DLD1 (cell line): ENCODE measurements at regions not wholly inside any gene's neighbourhood (a gene's known extent, or its start where the extent isn't known, plus 50 kb on each side); places are given as distances from the start of the nearest gene placed in this dataset.
"Not testable (repeated sequence)": the region's sequence is repeated elsewhere in the genome, so short reads cannot be mapped to it uniquely, and the experiment has no call there.

Source experiments
- in situ Hi-C: cut with HindIII; loops from 2 replicates; pipeline ENCODE4 v1.10.0; 2017; ENCODE audit warnings: low sequenced_read_pairs

DNA sequence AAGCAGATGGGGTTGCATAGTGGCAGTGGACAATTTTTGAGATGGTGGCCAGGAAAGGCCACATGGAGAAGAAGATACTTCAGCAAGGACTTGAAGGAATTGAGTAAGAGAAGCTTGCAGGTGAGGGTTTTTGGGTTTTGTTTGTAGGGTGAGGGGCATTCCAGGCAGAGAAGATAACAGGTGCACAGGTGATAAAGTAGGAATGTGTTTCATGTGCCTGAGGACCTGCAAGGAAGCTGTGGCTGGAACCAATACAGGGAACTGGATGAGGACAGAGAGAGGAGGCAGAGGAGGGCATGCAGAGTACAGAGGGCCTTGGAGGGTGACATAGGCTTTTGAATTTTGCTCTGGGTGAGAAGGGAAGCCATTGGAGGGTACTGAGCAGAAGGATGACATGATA, 314.5 kb downstream of the KLF12 start:
- in situ Hi-C loops, result no loop called here

DNA sequence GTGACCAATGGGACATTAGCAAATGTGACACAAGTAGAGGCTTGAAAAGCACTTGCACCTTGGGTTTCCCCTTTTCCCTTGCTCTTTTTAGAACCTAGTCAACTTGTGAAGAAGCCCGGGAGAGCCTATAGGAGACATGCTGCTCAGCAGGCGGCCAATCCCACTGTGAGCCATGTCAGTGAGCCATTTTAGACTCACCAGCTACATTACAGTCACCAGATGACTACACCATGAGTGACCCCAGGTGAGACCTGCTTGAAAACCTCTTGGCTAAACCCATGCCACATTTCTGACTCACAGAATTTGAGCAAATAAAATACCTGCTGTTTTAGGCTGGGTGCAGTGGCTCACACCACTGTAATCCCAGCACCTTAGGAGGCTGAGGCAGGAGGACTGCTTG, 317.5 kb downstream of the KLF12 start:
- in situ Hi-C loops, result no loop called here

DNA sequence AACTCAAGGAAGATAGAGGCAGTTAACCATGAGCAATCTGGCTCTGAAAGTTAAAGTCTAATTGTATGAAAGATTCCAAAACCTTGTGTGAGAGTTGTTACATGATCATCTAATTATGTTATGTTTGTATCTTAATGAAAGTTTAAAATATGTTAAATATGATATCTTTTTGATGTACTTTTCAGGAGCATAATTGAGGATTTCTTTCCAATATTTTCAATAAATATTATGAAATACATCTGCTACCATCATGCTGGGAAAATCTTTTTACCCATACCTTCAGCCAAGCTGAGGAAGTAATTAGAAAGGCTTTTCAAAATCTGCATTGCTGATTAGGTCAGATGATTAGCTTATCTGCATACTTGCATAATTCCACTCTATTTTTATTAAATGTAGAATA, 318.4 kb downstream of the KLF12 start:
- in situ Hi-C loops, result no loop called here

DNA sequence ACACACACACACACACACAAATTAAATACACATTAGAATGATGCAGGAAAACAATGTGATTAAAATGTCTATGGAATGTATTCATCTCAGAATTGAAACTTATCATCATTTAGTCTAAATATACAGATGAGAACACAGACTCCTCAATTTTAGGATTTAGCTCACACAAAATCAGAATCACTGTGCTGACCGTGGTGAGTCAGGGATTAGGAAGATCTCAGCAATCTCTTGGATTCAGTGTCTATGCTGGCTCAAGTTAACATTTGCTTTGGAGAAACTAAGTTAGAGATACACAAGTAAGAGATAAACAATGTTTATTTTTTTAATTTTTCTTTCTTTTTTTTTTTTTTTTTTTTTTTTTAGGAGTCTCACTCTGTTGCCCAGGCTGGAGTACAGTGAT, 323.6 kb downstream of the KLF12 start:
- in situ Hi-C loops, result no loop called here

DNA sequence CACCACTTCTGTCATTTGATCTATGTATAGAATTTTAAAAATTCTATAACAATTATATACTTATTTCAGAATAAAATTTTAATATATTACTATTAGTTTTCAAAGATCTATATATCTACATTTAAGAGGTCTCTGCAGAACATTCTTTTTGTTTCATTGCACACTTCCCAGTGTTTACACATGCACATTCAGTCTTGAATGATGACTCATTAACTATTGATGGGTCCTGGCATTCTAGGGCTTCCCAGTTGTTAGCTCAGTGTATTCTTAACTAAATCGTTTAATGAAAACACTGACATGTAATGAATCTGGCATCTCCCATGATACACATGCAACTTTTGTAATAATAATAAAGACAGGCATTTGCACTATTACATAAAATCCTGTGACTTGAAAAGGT, 324.6 kb downstream of the KLF12 start:
- in situ Hi-C loops, result no loop called here

DNA sequence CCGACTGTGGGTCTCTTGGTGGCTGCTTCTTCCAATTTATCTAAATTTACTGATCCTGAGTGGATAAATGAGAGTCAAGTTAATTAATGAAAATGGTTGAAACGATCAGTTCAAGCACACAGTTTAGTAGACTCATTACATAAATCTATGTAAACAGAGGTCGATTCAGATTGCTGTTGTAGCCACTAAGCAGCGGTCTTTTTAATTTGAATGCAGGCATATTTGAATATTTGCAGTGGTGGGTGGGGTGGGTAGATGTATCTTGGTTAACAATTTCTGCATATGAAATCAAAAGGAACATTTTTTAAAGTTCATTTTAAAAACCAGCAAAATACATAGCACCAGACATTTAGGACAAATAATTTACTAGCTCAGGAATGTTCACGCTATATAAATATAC, 325.9 kb downstream of the KLF12 start:
- in situ Hi-C loops, result no loop called here

DNA sequence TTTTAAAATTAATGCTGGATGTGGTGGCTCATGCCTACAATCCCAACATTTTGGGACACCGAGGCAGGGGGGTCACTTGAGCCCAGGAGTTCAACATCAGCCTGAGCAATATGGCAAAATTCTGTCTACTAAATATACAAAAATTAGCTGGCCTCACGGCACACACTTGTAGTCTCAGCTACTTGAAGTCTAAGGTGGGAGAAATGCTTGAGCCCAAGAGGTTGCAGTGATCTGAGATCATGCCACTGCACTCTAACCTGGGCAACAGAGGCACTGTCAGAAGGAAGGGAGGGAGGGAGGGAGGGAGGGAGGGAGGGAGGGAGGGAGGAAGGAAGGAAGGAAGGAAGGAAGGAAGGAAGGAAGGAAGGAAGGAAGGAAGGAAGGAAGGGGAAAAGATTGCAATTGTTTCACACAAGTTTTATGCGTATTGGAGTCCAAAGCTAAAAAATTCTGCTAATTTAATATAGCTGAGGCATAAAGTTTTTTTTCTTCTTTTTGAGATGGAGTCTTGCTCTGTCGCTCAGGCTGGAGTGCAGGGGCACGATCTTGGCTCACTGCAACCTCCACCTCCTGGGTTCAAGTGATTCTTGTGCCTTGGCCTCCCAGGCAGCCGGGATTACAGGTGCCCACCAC, 328.8 kb downstream of the KLF12 start:
- in situ Hi-C loops, result not testable (repeated sequence)

DNA sequence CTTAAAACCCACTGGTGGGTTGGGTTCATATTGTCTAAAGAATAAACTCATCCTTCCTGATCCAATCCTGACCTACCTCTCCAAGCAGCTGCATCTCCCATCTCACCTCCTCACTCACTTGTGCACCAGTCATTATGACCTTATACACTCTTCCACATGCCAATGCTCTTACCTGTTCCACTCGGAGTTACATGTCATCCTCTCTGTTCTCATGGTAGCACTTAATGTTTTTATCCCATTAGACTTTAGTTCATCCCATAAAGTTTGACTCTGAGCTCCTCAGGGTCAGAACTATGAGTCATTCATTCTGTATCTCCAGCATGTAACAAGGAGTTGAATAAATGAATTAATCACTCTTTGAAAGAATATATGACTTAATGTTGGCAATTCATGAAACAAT, 330.2 kb downstream of the KLF12 start:
- in situ Hi-C loops, result no loop called here

DNA sequence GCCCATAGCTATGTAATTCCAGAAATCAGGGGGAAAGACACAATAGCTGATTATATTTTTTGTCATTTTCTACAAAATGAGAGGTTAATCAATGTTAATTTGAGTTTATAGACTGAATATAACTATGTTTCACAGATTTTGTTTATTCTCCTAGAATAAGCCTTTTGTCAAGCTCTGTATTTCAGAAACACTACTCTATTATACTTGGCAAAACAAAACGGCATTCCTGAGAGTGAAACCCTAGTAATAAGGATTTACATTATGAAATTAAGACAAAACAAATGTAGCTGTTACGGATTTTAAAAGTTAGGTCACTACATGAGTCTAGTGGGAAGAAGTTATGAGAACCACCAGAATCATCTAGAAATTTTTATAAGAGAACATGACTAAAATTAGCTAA, 334.2 kb downstream of the KLF12 start:
- in situ Hi-C loops, result no loop called here

DNA sequence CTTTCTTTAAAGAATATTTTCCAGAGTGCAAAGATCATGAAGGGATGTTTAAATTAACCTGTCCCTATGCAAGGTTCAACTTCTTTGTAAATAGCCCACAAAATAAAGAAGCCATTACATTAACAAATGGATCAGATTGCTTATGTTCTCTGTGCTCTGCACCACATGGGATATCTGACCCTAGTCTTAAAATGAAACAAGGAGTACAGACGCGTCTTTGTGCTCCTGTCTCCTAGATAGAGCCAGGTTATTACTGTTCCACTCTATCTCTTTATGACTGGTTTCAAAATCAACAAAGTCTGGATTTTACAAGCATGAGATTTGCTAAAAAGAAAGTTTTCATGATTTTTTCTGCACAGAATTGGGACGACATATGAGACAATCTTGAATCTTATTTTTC, 339.4 kb downstream of the KLF12 start:
- in situ Hi-C loops, result no loop called here

DNA sequence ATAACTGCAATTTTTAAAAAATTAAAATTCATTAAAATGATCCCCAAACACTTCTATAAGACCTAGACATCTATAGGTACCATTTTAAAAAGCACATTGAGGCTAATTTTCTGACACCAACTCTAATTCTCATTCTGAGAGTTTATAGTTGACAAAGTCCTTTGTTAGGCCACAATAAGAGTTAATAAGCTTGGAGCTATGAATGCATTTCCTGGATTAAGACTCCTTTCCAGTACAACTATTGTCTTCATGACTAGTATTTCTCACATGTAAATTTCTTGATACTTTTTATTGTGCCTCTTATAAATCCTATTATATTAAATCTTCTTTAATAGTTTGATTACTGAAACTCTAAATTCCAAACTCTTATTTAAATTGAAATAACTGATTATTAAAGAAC, 340.8 kb downstream of the KLF12 start:
- in situ Hi-C loops, result no loop called here

DNA sequence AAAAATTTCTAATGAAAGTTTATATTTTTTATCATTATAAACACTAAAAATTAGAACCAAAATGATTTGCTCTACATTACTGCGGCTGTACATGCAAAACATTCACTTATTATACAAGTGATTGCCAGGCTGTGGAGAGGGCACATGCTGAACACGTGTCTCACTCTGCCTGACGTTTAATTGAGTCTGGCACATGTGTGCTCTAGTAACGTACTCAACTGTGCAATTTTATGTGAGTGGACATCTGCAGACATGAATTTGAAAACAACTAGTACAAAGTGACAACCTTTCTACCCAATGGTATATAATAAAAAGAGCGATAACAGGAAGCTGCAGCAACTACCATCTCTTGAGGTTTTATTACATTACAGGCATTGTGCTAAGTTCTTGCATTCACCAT, 341.4 kb downstream of the KLF12 start:
- in situ Hi-C loops, result no loop called here

DNA sequence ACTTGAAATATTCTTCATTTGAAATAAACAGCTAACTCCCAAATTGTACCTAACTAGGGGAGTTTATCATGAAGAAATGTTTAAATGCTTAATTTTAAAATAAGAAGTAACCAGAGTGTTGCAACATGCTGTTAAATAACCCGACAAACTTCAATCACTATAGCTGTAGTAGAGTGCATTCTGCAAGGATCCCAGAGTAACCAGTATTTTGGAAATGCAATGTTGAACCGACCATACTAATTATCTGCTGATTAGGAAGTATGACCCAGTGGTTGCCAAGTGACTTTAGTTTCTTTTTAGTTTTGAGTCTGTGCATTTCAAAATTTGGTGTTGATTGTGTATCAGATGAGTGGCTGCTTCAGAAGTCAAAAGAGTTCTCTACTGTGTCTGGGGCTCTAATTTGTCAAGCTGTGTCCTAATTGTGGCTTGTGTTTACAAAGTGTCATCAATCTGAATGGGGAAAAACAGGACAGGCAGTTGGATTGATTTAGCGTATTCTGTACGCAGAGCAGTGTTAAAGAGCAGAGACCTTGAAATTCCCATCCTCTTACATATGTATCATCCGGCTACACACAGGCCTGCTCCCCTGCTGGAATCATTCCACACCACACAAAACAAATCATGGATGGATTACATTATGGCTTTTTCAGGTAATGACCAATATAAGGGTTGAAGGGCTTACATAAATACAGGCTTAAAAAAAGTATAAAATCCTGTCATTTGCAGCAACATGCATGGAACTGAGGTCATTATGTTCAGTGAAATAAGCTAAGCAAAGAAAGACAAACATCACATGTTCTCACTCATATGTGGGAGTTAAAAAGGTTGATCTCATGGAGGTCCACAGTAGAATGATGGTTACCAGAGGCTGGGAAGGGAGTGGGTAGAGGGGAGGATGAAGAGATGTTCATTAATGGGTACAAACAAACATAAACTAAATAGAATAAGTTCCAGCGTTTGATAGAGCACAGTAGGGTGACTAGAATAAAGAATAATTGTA, 351.5 kb downstream of the KLF12 start:
- in situ Hi-C loops, result no loop called here

DNA sequence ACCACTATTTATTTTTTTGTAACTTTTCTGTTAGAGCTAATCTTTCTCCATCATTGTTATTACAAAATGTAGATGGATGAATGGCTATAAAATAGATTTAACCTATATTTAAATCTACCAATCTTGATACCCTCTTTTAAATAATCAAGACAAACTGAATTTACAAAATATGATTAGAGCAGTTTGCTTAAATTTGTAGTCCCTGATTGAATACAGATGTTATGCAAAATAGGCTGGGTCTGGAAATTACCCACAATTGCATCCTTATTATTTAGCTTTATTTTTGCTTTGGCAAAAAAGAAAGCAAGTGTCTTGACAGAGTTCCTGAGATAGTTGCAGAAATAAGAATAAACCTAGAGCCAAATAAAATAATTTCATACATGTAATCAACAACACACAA, 352.8 kb downstream of the KLF12 start:
- in situ Hi-C loops, result no loop called here

DNA sequence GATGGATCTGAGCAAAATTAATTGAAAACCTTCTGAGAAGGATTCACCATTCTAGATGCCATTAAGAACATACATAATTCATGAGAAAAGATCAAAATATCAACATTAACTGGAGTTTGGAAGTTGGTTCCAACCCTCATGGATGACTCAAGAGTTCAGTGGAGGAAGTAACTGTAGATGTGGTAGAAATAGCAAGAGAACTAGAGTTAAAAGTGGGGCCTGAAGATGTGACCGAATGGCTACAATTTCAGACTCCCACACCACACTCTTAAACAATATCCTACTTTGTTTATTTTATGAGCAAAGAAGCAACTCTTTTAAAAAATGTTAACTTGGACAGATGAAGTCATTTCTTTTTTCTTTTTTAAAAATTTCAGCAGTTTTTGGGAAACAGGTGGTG, 354.3 kb downstream of the KLF12 start:
- in situ Hi-C loops, result no loop called here

DNA sequence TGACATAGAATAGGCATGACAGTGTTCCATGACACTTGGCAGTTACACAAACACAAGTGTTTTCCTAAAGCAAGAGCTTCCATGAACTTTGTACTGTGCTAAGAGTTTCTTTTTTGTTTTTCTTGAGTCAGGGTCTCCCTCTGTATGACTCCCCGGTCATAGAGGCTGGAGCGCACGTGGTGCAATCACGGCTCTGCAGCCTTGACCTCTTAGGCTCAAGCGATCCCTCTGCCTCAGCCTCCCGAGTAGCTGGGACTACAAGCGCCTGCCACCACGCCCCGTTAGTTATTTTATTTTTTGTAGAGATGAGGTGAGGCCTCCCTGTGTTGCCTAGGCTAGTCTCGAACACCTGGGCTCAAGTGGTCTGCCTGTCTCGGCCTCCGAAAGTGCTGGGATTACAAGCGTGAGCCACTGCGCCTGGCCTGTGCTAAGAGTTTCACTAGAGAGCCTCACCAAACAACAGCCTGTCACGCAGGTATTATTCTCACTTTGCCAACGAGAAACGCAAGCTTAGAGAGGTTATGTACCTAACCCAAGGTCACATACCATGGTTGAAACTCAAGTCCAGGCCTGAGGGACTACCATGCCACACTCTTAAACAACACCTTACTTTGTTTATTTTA, 355.9 kb downstream of the KLF12 start:
- in situ Hi-C loops, result no loop called here

DNA sequence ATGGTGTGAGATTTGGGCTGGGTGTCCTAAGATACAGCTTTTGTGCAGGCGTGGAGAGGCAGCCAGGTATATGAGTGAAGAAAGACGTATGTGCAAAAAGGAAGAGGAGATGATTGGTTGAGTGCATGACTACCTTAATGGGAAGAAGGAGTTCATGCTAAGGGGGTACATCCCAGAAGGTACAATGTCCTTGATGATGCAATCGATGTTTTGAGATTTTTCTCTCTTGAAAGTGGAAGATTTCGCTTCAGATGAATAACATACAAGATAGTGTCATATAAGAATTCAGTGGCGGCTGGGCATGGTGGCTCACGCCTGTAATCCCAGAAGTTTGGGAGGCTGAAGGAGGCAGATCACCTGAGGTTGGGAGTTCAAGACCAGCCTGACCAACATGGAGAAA, 357.1 kb downstream of the KLF12 start:
- in situ Hi-C loops, result no loop called here

DNA sequence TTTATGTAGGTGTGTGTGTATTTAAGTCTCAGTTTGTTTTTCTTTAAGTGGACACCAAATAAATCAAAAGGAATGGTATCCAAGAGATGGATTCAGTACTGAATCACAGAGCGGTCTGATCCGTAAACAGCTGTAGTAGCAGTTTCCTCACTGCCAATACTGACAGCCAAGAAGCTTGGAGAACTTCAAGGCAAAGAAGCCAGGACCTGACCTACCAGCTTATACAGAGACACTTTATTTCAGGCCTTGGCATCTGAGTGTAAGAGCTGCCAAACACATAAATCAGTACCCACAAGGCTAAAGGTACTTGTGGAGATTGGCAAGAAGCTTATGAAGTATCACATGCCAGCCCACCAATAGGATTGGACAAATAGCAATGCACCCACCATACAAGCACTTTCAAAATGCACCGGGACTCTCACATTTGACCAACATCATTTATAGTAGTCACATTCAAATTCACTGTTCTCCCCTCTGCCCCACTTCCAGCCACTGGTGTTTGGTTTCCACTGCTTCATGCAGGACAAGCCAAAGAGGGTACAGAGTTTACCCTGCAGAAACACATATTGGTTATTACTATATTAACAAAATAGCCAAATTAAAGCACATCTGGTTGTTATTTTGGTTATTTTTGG, 357.9 kb downstream of the KLF12 start:
- in situ Hi-C loops, result no loop called here

DNA sequence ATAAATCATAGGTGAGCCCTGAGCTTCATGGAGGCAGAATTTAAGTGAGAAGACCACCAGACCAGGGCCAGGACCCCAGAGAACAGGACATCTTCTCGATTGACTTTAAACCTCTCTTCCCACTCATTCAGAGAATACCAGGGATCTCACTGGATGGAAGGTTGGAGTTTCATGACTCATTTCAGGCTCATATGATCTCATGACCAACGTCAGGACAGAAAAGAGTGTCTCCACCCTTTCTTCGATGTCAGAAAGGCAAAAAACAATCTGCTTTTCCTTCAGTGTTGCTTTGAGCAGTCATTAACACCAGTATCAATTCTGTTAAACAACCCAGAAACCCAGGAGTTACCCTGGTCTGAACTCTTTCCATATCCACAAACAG, 361.0 kb downstream of the KLF12 start:
- in situ Hi-C loops, result no loop called here

DNA sequence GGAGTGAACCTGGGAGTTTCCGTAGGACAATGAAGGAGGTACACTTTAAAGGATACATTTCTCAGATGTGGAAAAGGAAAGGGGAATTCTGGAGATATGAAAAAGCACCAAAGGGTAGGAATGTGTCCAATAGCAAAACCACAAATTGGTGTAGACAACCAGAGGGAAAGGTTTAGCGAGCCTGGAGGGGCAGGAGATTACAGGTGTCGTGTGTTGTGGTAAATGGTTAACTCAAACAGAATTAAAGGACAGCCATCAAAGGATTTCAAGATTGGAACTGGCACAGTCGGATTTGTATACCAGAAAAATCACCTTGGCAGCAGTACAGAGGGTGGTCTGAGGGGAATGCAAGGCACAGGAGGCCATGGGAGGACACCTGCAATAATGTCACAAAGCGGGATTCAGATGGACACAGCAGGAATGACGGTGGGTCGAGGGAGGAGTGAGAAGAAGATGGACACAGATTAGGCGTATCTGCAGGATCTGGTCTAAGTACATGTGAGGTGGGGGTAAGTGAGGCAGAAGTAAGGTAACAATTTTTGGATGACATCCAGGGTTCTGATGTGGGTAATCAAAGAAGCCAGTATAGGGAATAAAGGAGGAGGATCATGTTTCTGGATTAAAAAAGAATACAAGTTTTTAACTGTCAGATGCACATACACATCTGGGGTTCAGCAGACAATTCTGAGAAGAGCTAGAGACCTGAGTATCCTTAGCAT, 361.6 kb downstream of the KLF12 start:
- in situ Hi-C loops, result no loop called here
